GM12878 (cell line): ENCODE measurements at regions not wholly inside any gene's neighbourhood (a gene's known extent, or its start where the extent isn't known, plus 50 kb on each side); places are given as distances from the start of the nearest gene placed in this dataset.
A peak's percentile ranks its signal among the peaks of the same experiment; 100 is the strongest.

Experiments
- ATAC-seq: fragments of 200-7000 bp; cut with Tn5 transposase; 3 replicates; pipeline ENCODE4 v1.9.1; 2020; ENCODE audit warnings: mild to moderate bottlenecking, moderate library complexity
- BruUV-seq: library from RNA; stranded (reverse); fragments of 400-500 nt; replicated peaks from 2 replicates; lab custom pipeline; 2021; lab: Mats Ljungman, UMichigan
- CTCF ChIA-PET: fragments of 300-600 bp; sonication (Branson Sonifier 250); formaldehyde crosslinking; extraction: SDS; loops from one replicate; lab custom pipeline; 2021; ENCODE audit warnings: inconsistent platforms; lab: Yijun Ruan, JAX
- POLR2A ChIA-PET: fragments of 350-600 bp; formaldehyde crosslinking; extraction: SDS; loops from one replicate; lab custom pipeline; 2021; ENCODE audit warnings: inconsistent platforms; lab: Charles Lee
- RAD21 ChIA-PET: fragments of 300-600 bp; sonication (Branson Sonifier 250); formaldehyde crosslinking; loops from one replicate; lab custom pipeline; 2023; ENCODE audit warnings: antibody characterized with exemption; ENCODE audit not compliant: unreplicated experiment; lab: Charles Lee
- SMC1A ChIA-PET: fragments of 300-600 bp; sonication (Branson Sonifier 250); formaldehyde crosslinking; loops from one replicate; lab custom pipeline; 2023; ENCODE audit not compliant: unreplicated experiment, uncharacterized antibody; lab: Charles Lee
- DNase-seq: peaks from one replicate; pipeline ENCODE4 v3.0.0-alpha.2; 2011; ENCODE audit warnings: low read depth, low spot score
- FAIRE-seq: peaks from 3 replicates; lab custom pipeline; 2011; peaks lifted over from hg19 to GRCh38; lab: Jason Lieb, UNC
- H2AFZ ChIP-seq: 2 replicates; pipeline ENCODE4 v1.6.0; 2011; ENCODE audit warnings: low read depth, low read length, control low read depth; ENCODE audit not compliant: control insufficient read depth
- H3K27ac ChIP-seq: 2 replicates; pipeline ENCODE4 v1.5.1; 2011; ENCODE audit warnings: control low read depth; ENCODE audit not compliant: control insufficient read depth, insufficient read depth
- H3K27me3 ChIP-seq, 2 experiments: replicated peaks in 1 of 2; 2 replicates each; pipeline versions ENCODE4 v1.6.0 to v1.6.1; 2011; ENCODE audit warnings: low read length in 1 of 2; ENCODE audit not compliant: control insufficient read depth in 2 of 2, insufficient read depth in 2 of 2
- H3K36me3 ChIP-seq, 2 experiments: 2 replicates each; pipeline ENCODE4 v1.5.1; 2011; ENCODE audit warnings: low read length in 1 of 2; ENCODE audit not compliant: control insufficient read depth in 2 of 2, insufficient read depth in 2 of 2
- H3K4me1 ChIP-seq: 2 replicates; pipeline ENCODE4 v1.6.1; 2011; ENCODE audit warnings: mild to moderate bottlenecking, low read length, moderate library complexity, mixed read lengths; ENCODE audit not compliant: control insufficient read depth, insufficient read depth
- H3K4me2 ChIP-seq: 2 replicates; pipeline ENCODE4 v1.6.0; 2011; ENCODE audit warnings: control low read depth; ENCODE audit not compliant: control insufficient read depth, insufficient read depth
- H3K4me3 ChIP-seq: fragments of 200-600 bp; sonication (generic); 2 replicates; pipeline ENCODE4 v1.5.1; 2016
- H3K79me2 ChIP-seq: 2 replicates; pipeline ENCODE4 v1.6.0; 2011; ENCODE audit warnings: low read length; ENCODE audit not compliant: control insufficient read depth, insufficient read depth
- H3K9ac ChIP-seq: 2 replicates; pipeline ENCODE4 v1.8.0; 2011; ENCODE audit warnings: low read length, control low read depth, mixed read lengths; ENCODE audit not compliant: control insufficient read depth, insufficient read depth
- H3K9me3 ChIP-seq: replicated peaks from 3 replicates; pipeline ENCODE4 v1.5.1; 2011; ENCODE audit warnings: mild to moderate bottlenecking, low read length; ENCODE audit not compliant: control insufficient read depth, insufficient read depth
- H4K20me1 ChIP-seq: 2 replicates; pipeline ENCODE4 v1.6.0; 2011; ENCODE audit not compliant: control insufficient read depth, insufficient read depth
- KLF5 ChIP-seq: fragments of 450-650 bp; IDR thresholded peaks from 2 replicates; pipeline ENCODE4 v1.6.1; 2014; ENCODE audit warnings: mild to moderate bottlenecking; ENCODE audit not compliant: partially characterized antibody
- POLR2AphosphoS2 ChIP-seq: IDR thresholded peaks from 2 replicates; pipeline ENCODE4 v1.6.1; 2011; ENCODE audit warnings: low read depth, mild to moderate bottlenecking, low read length, improper control_type of control experiment, moderate library complexity
- SIX5 ChIP-seq: IDR thresholded peaks from 2 replicates; pipeline ENCODE4 v1.6.1; 2011; ENCODE audit warnings: mild to moderate bottlenecking, low read depth, low read length, moderate library complexity; ENCODE audit not compliant: severe bottlenecking
- WGBS: methylation state at CpG from one replicate; pipeline ENCODE4 v1.1.6; 2016; ENCODE audit warnings: low lambda C conversion rate; ENCODE audit not compliant: insufficient replicate concordance, insufficient coverage; ENCODE audit errors: missing lambda C conversion rate; 5-methylcytosine and 5-hydroxymethylcytosine counted together
- in situ Hi-C: fragments of 300-500 bp; cut with MboI; formaldehyde crosslinking; loops from 9 replicates; pipeline ENCODE4 v1.14.3; 2018; ENCODE audit warnings: mixed read lengths
- intact Hi-C: fragments of 100-400 bp; cut with micrococcal nuclease; formaldehyde crosslinking; loops from one replicate; pipeline ENCODE4 v1.14.2; 2022; ENCODE audit not compliant: unreplicated experiment
- TF ChIP-seq, protein P1 (sequence below): fragments of 150-350 bp; IDR thresholded peaks from 2 replicates; pipeline ENCODE4 v1.6.1; 2016; ENCODE audit warnings: low read depth, low read length
- TF ChIP-seq, protein P2 (sequence below): fragments of 450-650 bp; formaldehyde crosslinking; IDR thresholded peaks from 2 replicates; pipeline ENCODE4 v1.4.0; 2020; ENCODE audit warnings: mild to moderate bottlenecking, moderate library complexity
- TF ChIP-seq, protein P3 (sequence below): IDR thresholded peaks from 2 replicates; pipeline ENCODE4 v1.6.1; 2011; ENCODE audit warnings: low read depth, mild to moderate bottlenecking, low read length, moderate library complexity, borderline replicate concordance; ENCODE audit errors: extremely low read depth
- TF ChIP-seq, protein P4 (sequence below): fragments of 450-650 bp; IDR thresholded peaks from 2 replicates; pipeline ENCODE4 v1.6.1; 2016; ENCODE audit warnings: mild to moderate bottlenecking

DNA sequence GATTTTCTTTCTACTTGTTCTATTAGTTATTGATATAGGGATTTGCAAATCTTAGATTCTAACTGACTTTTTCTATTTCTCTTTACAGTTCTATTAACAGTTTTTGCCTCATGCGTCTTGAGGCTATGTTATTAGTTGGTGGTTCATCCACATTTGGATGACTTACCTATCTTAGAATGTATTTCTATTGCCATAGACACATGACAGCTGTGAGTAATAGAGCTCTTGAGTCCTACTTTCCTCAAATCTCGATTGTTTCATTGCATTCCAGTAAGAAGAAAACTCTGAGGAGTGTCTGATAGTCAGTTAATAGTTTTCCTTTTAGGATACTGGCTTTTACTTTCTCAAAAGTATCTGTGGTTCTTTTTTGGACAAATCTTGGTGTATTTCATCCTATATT, 241.4 kb upstream of the ZNF32 start:
- SMC1A ChIA-PET, result no interaction called here
- no peak overlapping the region for H3K27ac ChIP-seq
- in situ Hi-C loops, result no loop called here
- no peaks in the 10 kb centered on the region for H3K9me3 ChIP-seq
- no peaks in the 10 kb centered on the region for H3K27me3 ChIP-seq
- H3K4me1 ChIP-seq, result no peaks in the 10 kb centered on the region
- RAD21 ChIA-PET, result no interaction called here
- no TSS peak for BruUV-seq
- DNase-seq (no peak), FAIRE-seq (peak; percentile 27), ATAC-seq (no peak)
- no peak overlapping the region for H2AFZ ChIP-seq
- no peaks in the 10 kb centered on the region for H3K79me2 ChIP-seq
- TF ChIP-seq KLF5 (no peak), SIX5 (no peak), POLR2AphosphoS2 (no peak)
- TF ChIP-seq, protein P1, sequence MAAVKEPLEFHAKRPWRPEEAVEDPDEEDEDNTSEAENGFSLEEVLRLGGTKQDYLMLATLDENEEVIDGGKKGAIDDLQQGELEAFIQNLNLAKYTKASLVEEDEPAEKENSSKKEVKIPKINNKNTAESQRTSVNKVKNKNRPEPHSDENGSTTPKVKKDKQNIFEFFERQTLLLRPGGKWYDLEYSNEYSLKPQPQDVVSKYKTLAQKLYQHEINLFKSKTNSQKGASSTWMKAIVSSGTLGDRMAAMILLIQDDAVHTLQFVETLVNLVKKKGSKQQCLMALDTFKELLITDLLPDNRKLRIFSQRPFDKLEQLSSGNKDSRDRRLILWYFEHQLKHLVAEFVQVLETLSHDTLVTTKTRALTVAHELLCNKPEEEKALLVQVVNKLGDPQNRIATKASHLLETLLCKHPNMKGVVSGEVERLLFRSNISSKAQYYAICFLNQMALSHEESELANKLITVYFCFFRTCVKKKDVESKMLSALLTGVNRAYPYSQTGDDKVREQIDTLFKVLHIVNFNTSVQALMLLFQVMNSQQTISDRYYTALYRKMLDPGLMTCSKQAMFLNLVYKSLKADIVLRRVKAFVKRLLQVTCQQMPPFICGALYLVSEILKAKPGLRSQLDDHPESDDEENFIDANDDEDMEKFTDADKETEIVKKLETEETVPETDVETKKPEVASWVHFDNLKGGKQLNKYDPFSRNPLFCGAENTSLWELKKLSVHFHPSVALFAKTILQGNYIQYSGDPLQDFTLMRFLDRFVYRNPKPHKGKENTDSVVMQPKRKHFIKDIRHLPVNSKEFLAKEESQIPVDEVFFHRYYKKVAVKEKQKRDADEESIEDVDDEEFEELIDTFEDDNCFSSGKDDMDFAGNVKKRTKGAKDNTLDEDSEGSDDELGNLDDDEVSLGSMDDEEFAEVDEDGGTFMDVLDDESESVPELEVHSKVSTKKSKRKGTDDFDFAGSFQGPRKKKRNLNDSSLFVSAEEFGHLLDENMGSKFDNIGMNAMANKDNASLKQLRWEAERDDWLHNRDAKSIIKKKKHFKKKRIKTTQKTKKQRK, result no peak
- TF ChIP-seq, protein P2, sequence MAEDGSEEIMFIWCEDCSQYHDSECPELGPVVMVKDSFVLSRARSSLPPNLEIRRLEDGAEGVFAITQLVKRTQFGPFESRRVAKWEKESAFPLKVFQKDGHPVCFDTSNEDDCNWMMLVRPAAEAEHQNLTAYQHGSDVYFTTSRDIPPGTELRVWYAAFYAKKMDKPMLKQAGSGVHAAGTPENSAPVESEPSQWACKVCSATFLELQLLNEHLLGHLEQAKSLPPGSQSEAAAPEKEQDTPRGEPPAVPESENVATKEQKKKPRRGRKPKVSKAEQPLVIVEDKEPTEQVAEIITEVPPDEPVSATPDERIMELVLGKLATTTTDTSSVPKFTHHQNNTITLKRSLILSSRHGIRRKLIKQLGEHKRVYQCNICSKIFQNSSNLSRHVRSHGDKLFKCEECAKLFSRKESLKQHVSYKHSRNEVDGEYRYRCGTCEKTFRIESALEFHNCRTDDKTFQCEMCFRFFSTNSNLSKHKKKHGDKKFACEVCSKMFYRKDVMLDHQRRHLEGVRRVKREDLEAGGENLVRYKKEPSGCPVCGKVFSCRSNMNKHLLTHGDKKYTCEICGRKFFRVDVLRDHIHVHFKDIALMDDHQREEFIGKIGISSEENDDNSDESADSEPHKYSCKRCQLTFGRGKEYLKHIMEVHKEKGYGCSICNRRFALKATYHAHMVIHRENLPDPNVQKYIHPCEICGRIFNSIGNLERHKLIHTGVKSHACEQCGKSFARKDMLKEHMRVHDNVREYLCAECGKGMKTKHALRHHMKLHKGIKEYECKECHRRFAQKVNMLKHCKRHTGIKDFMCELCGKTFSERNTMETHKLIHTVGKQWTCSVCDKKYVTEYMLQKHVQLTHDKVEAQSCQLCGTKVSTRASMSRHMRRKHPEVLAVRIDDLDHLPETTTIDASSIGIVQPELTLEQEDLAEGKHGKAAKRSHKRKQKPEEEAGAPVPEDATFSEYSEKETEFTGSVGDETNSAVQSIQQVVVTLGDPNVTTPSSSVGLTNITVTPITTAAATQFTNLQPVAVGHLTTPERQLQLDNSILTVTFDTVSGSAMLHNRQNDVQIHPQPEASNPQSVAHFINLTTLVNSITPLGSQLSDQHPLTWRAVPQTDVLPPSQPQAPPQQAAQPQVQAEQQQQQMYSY, result no peak
- TF ChIP-seq, protein P3, sequence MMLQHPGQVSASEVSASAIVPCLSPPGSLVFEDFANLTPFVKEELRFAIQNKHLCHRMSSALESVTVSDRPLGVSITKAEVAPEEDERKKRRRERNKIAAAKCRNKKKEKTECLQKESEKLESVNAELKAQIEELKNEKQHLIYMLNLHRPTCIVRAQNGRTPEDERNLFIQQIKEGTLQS, result no peak
- TF ChIP-seq, protein P4, sequence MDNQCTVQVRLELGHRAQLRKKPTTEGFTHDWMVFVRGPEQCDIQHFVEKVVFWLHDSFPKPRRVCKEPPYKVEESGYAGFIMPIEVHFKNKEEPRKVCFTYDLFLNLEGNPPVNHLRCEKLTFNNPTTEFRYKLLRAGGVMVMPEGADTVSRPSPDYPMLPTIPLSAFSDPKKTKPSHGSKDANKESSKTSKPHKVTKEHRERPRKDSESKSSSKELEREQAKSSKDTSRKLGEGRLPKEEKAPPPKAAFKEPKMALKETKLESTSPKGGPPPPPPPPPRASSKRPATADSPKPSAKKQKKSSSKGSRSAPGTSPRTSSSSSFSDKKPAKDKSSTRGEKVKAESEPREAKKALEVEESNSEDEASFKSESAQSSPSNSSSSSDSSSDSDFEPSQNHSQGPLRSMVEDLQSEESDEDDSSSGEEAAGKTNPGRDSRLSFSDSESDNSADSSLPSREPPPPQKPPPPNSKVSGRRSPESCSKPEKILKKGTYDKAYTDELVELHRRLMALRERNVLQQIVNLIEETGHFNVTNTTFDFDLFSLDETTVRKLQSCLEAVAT, result no peak
- POLR2A ChIA-PET, result no interaction called here
- CTCF ChIA-PET, result no interaction called here
- 3% methylated on average over 2 of the region's 2 CpGs for WGBS
- no peaks in the 10 kb centered on the region for H4K20me1 ChIP-seq
- intact Hi-C loops, result no loop called here
- no peak overlapping the region for H3K4me3 ChIP-seq
- H3K9ac ChIP-seq, result no peak overlapping the region
- H3K4me2 ChIP-seq, result no peak overlapping the region
- no peaks in the 10 kb centered on the region for H3K36me3 ChIP-seq
